ENCODE measurements at regions not wholly inside any gene's neighbourhood (a gene's known extent, or its start where the extent isn't known, plus 50 kb on each side); places are given as distances from the start of the nearest gene placed in this dataset.
A peak's percentile ranks its signal among the peaks of the same experiment; 100 is the strongest.

GRCh38 chr6:164720-165119, 127.6 kb upstream of the DUSP22 start:
- TF ChIP-seq CTCF (IDR thresholded peaks at IDR 0.05; ENCODE audit: insufficient read depth, low read depth, low read length, missing control alignments): no peak
- no peak overlapping the region for H3K4me3 ChIP-seq (ENCODE audit: low read depth, low read length)
- DNase-seq (ENCODE audit: low read depth): no peak

- TF ChIP-seq CTCF (IDR thresholded peaks at IDR 0.05; ENCODE audit: insufficient read depth, low read depth, low read length, missing control alignments): no peak
- no peak for DNase-seq (ENCODE audit: low read depth)
- no peak overlapping the region for H3K4me3 ChIP-seq (ENCODE audit: low read depth, low read length)
Observed at GRCh38 chr6:165263-165662, 127.0 kb upstream of the DUSP22 start.

- no peak for TF ChIP-seq CTCF (IDR thresholded peaks at IDR 0.05; ENCODE audit: insufficient read depth, low read depth, low read length, missing control alignments)
- no peak for DNase-seq (ENCODE audit: low read depth)
- no peak overlapping the region for H3K4me3 ChIP-seq (ENCODE audit: low read depth, low read length)
Observed at GRCh38 chr6:165906-166305, 126.4 kb upstream of the DUSP22 start.

- peak; percentile 55 for DNase-seq (ENCODE audit: low read depth)
- TF ChIP-seq CTCF (IDR thresholded peaks at IDR 0.05; ENCODE audit: insufficient read depth, low read depth, low read length, missing control alignments): peak; percentile 47
- no peak overlapping the region for H3K4me3 ChIP-seq (ENCODE audit: low read depth, low read length)
Observed at GRCh38 chr6:168865-169455, 123.3 kb upstream of the DUSP22 start.

- no peak overlapping the region for H3K4me3 ChIP-seq (ENCODE audit: low read depth, low read length)
- no peak for TF ChIP-seq CTCF (IDR thresholded peaks at IDR 0.05; ENCODE audit: insufficient read depth, low read depth, low read length, missing control alignments)
- no peak for DNase-seq (ENCODE audit: low read depth)
Observed at GRCh38 chr6:174036-174435, 118.3 kb upstream of the DUSP22 start.

GRCh38 chr6:175680-176079, 116.6 kb upstream of the DUSP22 start:
- no peak for TF ChIP-seq CTCF (IDR thresholded peaks at IDR 0.05; ENCODE audit: insufficient read depth, low read depth, low read length, missing control alignments)

GRCh38 chr6:176766-177165, 115.5 kb upstream of the DUSP22 start:
- DNase-seq (ENCODE audit: low read depth): no peak
- TF ChIP-seq CTCF (IDR thresholded peaks at IDR 0.05; ENCODE audit: insufficient read depth, low read depth, low read length, missing control alignments): no peak
- no peak overlapping the region for H3K4me3 ChIP-seq (ENCODE audit: low read depth, low read length)

More at GRCh38 chr6:175680-176079, 116.6 kb upstream of the DUSP22 start:
- no peak overlapping the region for H3K4me3 ChIP-seq (ENCODE audit: low read depth, low read length)
- no peak for DNase-seq (ENCODE audit: low read depth)

Measured in GM12865 (cell line).